Endodermal cell (in vitro differentiated cells): ENCODE measurements at regions not wholly inside any gene's neighbourhood (a gene's known extent, or its start where the extent isn't known, plus 50 kb on each side); places are given as distances from the start of the nearest gene placed in this dataset.

ENCODE experiments used
- DNase-seq: peaks from one replicate; pipeline ENCODE4 v3.0.0-alpha.2; 2017
- H3K27ac ChIP-seq: 2 replicates; pipeline ENCODE4 v1.5.1; 2013; ENCODE audit warnings: mild to moderate bottlenecking, low read depth, low read length, moderate library complexity
- H3K27me3 ChIP-seq: 2 replicates; pipeline ENCODE4 v1.6.1; 2013; ENCODE audit warnings: mild to moderate bottlenecking, low read length, moderate library complexity; ENCODE audit not compliant: insufficient read depth, control insufficient read depth, poor library complexity, severe bottlenecking
- H3K36me3 ChIP-seq: 2 replicates; pipeline ENCODE4 v1.7.0; 2013; ENCODE audit warnings: mild to moderate bottlenecking, low read length, moderate library complexity; ENCODE audit not compliant: control insufficient read depth, insufficient read depth
- H3K4me1 ChIP-seq: one replicate; pipeline ENCODE4 v1.7.0; 2013; ENCODE audit warnings: low read length; ENCODE audit not compliant: control insufficient read depth, insufficient read depth
- H3K4me3 ChIP-seq: 2 replicates; pipeline ENCODE4 v1.5.1; 2013; ENCODE audit warnings: mild to moderate bottlenecking, low read length, moderate library complexity
- H3K9ac ChIP-seq: 2 replicates; pipeline ENCODE4 v1.6.1; 2013; ENCODE audit warnings: mild to moderate bottlenecking, low read length, moderate library complexity; ENCODE audit not compliant: poor library complexity, severe bottlenecking; ENCODE audit errors: extremely low read depth
- H3K9me3 ChIP-seq: 2 replicates; pipeline ENCODE4 v1.6.1; 2013; ENCODE audit warnings: mild to moderate bottlenecking, low read length, moderate library complexity; ENCODE audit not compliant: control insufficient read depth
- H3K27ac Mint-ChIP-seq: 2 replicates; pipeline ENCODE4 v1.8.0; 2020; ENCODE audit warnings: mixed read lengths
- H3K27me3 Mint-ChIP-seq: 2 replicates; pipeline ENCODE4 v1.8.0; 2021; ENCODE audit warnings: mild to moderate bottlenecking, mixed read lengths; ENCODE audit not compliant: insufficient read depth
- H3K36me3 Mint-ChIP-seq: 2 replicates; pipeline ENCODE4 v1.8.0; 2020; ENCODE audit warnings: low read depth, mixed read lengths
- H3K4me1 Mint-ChIP-seq: 2 replicates; pipeline ENCODE4 v1.8.0; 2020; ENCODE audit warnings: mixed read lengths
- H3K4me3 Mint-ChIP-seq: 2 replicates; pipeline ENCODE4 v1.8.0; 2020; ENCODE audit warnings: mild to moderate bottlenecking, moderate library complexity, mixed read lengths
- H3K9me3 Mint-ChIP-seq: 2 replicates; pipeline ENCODE4 v1.8.0; 2020; ENCODE audit warnings: mild to moderate bottlenecking, mixed read lengths
- CTCF ChIP-seq: fragments of 200-600 bp; sonication (generic); conservative IDR thresholded peaks from 2 replicates; pipeline ENCODE4 v1.5.0; 2021; ENCODE audit warnings: antibody characterized with exemption, mild to moderate bottlenecking
- WGBS, 2 experiments: methylation state at CpG; one replicate each; pipeline versions ENCODE4 v1.1.5 to v1.1.7; 2013; ENCODE audit warnings: missing lambda C conversion rate in 2 of 2, mixed read lengths in 1 of 2; ENCODE audit not compliant: insufficient coverage in 1 of 2, insufficient read length in 1 of 2; 5-methylcytosine and 5-hydroxymethylcytosine counted together

- 93 to 100% methylated on average over 8 to 15 of the region's 15 CpGs for WGBS, 2 experiments
- H3K27ac Mint-ChIP-seq: no peak overlapping the region
- H3K4me3 Mint-ChIP-seq: no peak overlapping the region
- no peaks in the 10 kb centered on the region for H3K36me3 Mint-ChIP-seq
- H3K9me3 Mint-ChIP-seq: no peaks in the 10 kb centered on the region
- Histone ChIP-seq H3K36me3 (no peaks in the 10 kb centered on the region), H3K4me3 (no peak overlapping the region), H3K9me3 (no peaks in the 10 kb centered on the region), H3K9ac (no peak overlapping the region), H3K4me1 (no peaks in the 10 kb centered on the region), H3K27ac (no peak overlapping the region), H3K27me3 (no peaks in the 10 kb centered on the region)
- H3K4me1 Mint-ChIP-seq: no peaks in the 10 kb centered on the region
- DNase-seq: no peak
- H3K27me3 Mint-ChIP-seq: no peaks in the 10 kb centered on the region
- TF ChIP-seq CTCF: no peak
Measured at GRCh38 chr1:82972841-82973553, 1025.9 kb downstream of the TTLL7 start.

- Histone ChIP-seq H3K27ac (no peak overlapping the region), H3K4me3 (no peak overlapping the region), H3K4me1 (no peaks in the 10 kb centered on the region), H3K36me3 (no peaks in the 10 kb centered on the region), H3K27me3 (no peaks in the 10 kb centered on the region), H3K9ac (no peak overlapping the region), H3K9me3 (peaks cover 4% of the 10 kb centered on the region)
- Mint-ChIP-seq H3K9me3 (no peaks in the 10 kb centered on the region), H3K27me3 (no peaks in the 10 kb centered on the region), H3K36me3 (no peaks in the 10 kb centered on the region), H3K4me3 (no peak overlapping the region), H3K4me1 (no peaks in the 10 kb centered on the region), H3K27ac (no peak overlapping the region)
- WGBS, 2 experiments: 88 to 100% methylated on average over 1 of the region's 2 CpGs
- no peak for DNase-seq
- TF ChIP-seq CTCF: no peak
Measured at GRCh38 chr1:82969340-82969739, 1029.6 kb downstream of the TTLL7 start.

GRCh38 chr1:82962658-82963057 lies 1036.3 kb downstream of the TTLL7 start:
- WGBS, 2 experiments: 89 to 100% methylated on average over 1 to 2 of the region's 2 CpGs
- DNase-seq: no peak
- H3K27me3 Mint-ChIP-seq: no peaks in the 10 kb centered on the region

More at GRCh38 chr1:82962658-82963057, 1036.3 kb downstream of the TTLL7 start:
- Mint-ChIP-seq H3K9me3 (peaks cover 9% of the 10 kb centered on the region), H3K4me1 (peaks cover 1% of the 10 kb centered on the region), H3K36me3 (peaks cover 2% of the 10 kb centered on the region), H3K4me3 (no peak overlapping the region), H3K27ac (no peak overlapping the region)
- no peaks in the 10 kb centered on the region for H3K4me1 ChIP-seq
- H3K27me3 ChIP-seq: no peaks in the 10 kb centered on the region
- no peak overlapping the region for H3K4me3 ChIP-seq
- H3K9me3 ChIP-seq: peaks cover 14% of the 10 kb centered on the region
- no peak overlapping the region for H3K9ac ChIP-seq
- no peaks in the 10 kb centered on the region for H3K36me3 ChIP-seq
- no peak overlapping the region for H3K27ac ChIP-seq
- no peak for TF ChIP-seq CTCF
